Dedifferentiated amniotic fluid mesenchymal stem cell (primary cell): ENCODE measurements at regions not wholly inside any gene's neighbourhood (a gene's known extent, or its start where the extent isn't known, plus 50 kb on each side); places are given as distances from the start of the nearest gene placed in this dataset.

Source experiments
- DNase-seq: peaks from one replicate; pipeline ENCODE4 v3.0.0-alpha.2; 2016; ENCODE audit errors: extremely low spot score

DNA sequence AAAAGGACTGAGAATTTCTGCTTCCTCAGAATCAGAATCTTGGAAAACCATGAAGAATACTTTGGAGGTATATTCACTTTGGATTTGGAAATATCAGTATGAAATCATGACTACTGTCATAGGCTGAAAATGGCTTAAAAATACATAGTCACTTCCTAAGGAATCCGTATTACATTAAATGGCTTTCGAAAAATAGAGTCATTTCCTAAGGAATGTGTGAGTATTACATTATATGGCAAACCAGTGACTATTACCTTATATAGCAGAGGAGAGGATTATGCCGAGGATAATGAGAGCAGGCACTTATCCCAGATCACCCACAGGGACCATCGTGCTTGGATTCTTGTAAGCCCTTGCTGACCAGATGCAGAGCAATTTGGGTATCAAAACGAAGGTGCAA is 1471.8 kb downstream of the EFNB2 start:
- DNase-seq, result no peak

DNA sequence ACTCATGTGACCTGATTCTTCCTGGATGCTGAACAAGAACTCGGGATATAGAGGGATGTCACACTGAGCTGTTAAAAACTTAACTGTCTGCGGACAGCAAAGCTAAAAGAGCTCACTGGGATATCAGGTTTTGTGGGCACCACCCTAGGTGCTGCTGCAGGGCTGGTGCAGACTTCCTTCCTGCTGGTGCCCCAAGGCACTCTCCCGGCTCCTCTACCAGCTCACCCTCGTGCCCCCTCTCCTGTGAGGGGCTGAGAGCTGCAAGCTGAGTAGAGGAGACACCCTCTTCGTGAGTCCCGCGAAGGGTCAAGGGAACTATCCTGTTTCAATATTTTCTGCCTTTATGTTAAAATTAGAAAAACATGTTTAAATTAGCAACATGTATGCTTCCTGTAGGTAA is 1475.7 kb downstream of the EFNB2 start:
- no peak for DNase-seq

DNA sequence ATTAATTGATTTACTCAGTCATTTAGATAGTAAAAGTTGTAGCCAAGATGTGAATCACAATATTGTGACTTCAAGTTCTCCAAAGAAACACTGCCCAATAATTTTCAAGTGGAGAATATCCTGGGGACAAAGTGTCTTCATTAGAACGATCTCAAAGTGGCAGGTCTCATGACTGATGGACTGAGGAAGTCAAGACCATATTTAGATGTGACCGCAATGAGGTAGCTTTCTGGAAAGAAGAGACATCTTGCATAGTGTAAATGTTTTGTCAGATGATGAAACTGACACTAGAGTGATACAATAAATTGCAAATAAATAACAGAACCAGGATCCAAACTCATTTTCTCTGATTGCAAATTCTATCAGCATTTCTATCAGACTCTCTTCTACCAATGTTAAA is 1476.9 kb downstream of the EFNB2 start:
- DNase-seq, result no peak

DNA sequence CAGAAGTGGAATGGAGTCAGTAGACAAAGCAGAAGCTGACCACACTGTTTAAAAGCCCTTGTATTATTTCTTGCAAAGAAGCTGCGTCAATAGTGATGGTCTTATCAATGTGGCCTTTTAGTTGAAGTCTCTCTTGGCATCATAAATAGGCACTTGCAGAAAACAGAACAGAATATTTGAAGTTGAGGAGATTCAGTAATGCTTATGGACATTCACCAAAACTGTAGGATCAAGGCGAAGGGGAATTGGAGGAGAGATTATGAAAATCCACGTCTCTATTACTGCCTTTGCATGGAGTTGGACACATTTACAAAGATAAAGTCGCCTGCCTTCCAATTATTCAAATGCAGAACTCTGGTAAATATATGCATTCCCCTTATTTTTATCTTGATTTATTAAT is 1482.8 kb downstream of the EFNB2 start:
- DNase-seq, result no peak

- no peak for DNase-seq
Measured at GRCh38 chr13:105050686-105051085, 1484.8 kb downstream of the EFNB2 start.

DNA sequence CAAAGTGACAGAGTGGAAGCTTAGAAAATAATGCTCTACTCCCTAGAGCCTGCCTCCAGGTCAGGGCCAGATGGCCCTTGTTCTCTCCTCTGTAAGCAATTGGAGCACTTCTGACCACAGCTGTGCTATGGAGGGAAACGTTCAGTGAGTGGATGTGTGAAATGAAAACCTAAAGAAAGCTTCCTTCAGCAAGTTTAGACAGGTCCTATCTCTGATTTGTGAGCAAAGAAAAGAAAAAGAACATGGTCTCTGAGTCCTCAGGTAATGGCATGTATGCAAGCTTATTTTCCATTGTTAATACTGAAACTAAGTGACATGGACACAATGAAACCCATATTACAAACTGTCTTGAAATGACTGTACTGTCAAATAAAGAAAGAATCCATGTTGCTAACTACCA is 1486.8 kb downstream of the EFNB2 start:
- no peak for DNase-seq

DNA sequence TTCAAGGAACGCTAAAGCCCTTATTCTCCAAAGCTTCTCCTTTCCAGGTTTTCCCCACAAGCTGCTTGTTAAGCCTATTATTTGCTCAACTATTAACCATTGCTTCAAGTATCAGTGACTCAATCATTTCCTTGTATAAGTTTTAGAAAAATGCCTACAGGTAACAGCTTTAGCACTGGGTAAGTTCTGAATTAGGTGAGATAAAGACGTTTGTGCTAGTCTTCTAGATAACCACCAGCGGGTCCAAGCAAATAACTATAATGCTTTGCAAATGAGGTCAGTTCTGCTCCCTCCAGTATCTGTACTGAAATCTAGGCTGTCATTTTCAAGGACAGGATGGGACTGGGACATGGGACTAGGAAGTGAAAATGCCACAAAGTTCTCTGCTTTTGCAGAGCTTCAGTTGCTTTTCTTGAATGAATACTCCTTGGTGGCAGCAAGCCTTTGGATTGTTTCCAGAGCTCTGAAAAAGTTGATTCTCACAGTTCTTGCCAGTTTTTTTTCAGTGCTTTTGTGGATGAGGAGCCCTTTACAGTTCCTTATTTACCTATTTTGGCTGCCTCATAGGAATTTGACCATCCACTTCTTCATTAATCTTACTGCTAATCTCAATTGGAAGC is 1487.7 kb downstream of the EFNB2 start:
- DNase-seq, result no peak

DNA sequence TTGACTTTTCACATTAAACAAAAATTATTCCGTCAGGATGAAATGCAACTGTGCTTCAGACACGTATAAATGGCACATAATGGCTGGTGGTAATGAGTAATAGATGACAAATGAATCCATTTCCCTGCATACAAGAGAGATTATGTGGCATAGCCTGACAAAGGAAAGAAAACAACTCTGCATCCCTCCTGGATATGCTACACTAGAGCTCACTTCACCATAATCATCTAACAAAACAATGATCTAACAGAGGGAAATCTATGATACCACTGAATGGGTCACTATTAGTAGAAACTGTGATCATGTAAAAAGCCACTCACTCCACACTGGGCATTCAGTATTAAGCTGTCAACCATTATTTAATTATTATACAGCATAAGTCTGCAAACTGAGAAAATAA is 1498.4 kb downstream of the EFNB2 start:
- no peak for DNase-seq

GRCh38 chr13:105035092-105035491 is 1500.4 kb downstream of the EFNB2 start:
- DNase-seq, result no peak

DNA sequence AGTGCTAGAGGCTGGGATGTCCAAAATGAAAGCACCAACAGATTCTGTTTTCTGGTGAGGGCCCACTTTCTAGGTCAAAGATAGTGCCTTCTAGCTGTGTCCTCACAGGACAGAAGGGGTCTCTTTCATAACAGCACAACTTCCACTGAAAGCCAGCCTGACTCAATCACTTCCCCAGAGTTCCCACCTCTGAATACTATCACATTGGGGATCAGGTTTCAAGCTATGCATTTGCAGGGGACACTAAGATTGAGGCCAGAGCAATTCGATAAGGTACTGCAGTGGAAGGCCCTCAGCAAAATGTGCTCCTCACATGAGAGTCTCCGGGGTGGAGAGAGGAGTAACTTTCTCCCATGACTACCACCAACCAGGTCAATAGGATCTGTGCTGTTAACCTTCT is 1501.5 kb downstream of the EFNB2 start:
- DNase-seq, result no peak

- no peak for DNase-seq
Measured at GRCh38 chr13:105031306-105031705, 1504.2 kb downstream of the EFNB2 start.

GRCh38 chr13:105030851-105031250 is 1504.6 kb downstream of the EFNB2 start:
- DNase-seq, result no peak

- DNase-seq, result no peak
Measured at GRCh38 chr13:105019073-105019472, 1516.4 kb downstream of the EFNB2 start.

DNA sequence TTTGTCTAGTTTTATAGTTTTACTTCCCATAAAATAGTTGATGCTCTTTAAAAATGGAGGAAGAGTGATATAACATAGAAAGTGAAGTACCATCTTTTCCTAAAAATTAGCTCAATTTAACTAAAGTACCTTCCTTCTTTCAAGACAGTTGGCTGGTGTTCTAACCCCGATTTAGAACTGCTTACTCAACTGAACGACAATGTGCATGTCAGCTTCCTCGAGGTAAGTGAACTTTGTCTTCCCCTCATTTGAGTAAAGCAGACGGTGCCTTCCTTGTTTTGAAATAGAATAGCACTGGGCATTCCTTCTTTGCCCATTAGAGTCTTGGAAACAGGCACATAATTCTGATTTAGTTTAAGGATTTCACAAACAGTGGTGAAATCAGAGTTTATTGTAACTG is 1519.2 kb downstream of the EFNB2 start:
- no peak for DNase-seq

- no peak for DNase-seq
Measured at GRCh38 chr13:105008604-105009003, 1526.9 kb downstream of the EFNB2 start.

DNA sequence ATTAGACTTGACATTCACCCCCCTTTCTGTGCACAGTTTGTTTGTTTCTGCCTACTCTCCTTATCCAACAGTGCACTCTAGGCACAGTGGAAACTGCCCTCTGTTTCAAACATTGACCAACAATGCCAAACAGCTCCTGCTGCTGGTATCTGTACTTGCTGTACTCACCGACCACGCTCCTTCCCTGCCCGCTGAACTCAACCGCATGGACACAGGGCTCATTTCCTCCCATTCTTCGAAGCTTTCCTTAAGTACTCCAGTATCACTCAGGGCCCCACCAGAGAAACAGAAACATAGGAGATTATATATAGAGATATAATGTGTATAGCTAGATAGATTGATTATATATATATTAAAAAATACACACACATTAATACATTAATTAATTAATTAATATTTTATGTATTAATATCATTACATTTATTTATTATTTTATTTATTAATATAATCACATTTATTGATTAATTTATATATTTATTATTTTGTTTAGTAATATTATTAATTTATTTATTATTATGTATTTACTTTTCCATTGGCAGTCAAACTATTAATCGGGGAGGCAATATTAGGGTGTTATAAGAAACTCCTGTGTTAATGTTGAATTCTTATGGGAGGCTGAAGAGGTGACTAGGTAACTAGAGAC is 1528.2 kb downstream of the EFNB2 start:
- no peak for DNase-seq

DNA sequence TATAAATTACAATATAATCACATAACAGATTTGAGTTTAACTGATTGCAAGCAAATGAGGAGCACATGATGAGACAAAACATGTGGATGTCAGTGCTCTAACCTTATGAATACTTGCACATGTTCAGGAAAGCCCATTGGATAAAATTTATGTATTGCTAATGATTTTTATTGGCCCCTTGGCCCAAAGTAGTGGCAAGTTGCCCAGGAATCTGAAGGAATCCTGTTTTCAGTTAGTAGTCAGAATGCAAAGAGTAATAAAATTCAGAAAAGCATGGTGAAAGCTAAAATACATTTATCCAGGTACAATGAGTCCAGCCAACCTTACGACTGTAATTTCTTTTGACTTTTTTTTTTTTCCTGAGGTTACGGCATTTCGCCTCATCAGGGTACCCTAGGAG is 1539.4 kb downstream of the EFNB2 start:
- no peak for DNase-seq

- DNase-seq, result no peak
Measured at GRCh38 chr13:104993708-104994107, 1541.8 kb downstream of the EFNB2 start.

DNA sequence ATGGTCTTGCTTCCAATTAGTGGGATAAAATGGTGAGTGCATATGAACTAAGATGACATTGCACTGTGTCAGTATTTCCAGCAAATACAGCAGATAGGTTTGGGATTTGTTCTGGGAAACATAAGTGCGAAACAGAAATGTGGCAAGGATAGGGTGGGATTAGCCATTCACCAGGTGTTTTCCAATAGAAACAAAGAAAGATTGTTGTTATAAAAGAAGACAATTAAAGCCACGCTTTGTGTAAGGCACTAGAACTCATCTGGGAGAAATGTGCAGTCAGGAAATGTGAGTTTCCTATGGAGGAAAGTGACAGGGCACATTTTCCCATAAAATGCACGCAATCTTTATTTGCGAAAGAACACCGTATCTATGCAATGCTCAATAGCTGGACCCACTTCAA is 1547.8 kb downstream of the EFNB2 start:
- no peak for DNase-seq

GRCh38 chr13:104984296-104984818 is 1551.1 kb downstream of the EFNB2 start:
- peak; percentile 51 for DNase-seq

- DNase-seq, result no peak
Measured at GRCh38 chr13:104983601-104984000, 1551.9 kb downstream of the EFNB2 start.

DNA sequence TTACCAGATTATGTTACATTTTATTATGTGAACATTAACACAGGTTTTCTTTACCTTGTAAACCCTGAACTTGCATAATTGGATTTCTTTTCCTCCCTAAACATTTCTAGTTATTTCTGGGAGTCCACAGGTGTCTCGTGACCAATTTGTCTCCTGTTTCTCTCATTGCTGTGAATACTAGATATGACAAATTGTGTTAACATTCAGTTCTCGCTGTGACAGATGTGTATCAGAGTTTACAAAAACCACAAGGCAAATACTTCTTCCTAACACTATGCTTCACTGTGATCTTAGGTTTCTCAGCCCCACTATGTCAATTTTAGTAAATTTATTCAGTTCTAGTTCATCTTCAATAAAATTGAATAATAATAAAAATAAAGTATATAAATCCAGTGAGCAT is 1554.9 kb downstream of the EFNB2 start:
- DNase-seq, result no peak

DNA sequence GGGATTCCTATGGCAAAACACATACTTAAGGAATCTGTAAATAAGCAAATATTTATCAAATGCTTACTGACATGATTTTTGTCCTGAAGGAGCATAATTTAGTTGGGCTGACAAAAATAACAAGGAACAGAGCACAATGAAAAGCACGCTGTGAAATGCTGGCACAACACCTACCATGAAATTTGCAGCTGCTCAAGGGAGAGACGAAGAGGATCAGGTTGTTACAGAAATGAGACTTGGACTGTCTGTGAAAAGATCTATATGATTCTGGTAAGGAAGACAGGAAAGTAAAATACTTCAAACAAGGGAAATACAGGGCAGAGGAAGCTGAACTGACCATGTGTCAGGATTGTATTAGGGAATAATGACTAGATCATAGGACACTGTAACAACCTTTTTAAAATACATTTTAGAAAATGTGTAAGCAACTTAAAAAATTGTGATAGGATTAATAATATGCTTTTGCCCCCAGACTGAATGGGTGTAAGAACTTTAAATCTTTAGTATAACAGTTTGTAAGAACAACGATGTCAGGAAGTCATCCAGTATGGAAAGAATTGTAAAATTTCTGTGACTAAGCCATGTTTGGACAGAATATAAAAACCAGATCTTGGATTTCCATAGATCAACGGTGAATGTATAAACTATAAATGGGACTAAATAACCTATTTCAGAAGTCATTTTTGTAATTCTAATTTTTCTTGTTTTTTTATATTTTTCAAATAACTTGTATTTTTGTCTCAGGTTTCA is 1556.0 kb downstream of the EFNB2 start:
- no peak for DNase-seq
